T-helper 1 cell (primary cell): ENCODE measurements at regions not wholly inside any gene's neighbourhood (a gene's known extent, or its start where the extent isn't known, plus 50 kb on each side); places are given as distances from the start of the nearest gene placed in this dataset.
A peak's percentile ranks its signal among the peaks of the same experiment; 100 is the strongest.
"Not testable (repeated sequence)": the region's sequence is repeated elsewhere in the genome, so short reads cannot be mapped to it uniquely, and the experiment has no call there.

ENCODE experiments used
- DNase-seq, 5 donors: peaks; one replicate each; pipeline ENCODE4 v3.0.0-alpha.2; 2012 to 2020

DNA sequence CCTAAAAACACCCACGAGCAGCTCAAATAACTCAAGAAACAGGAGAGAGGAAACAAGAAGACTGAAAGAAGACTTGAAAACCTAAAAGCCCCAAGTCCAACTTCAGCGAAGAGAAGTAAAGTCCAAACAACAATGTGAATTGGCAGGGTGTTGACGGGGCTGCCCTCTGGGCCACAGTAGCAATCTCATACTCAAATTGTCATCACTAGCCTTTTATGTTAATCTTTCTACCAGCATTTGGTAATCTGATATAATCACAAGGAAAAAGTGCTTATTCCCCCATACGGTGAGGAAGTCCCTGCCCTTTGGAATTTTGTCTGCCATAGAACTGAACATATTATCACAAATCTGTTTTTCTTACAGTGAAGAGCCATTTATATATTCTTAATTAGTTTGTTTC lies 51.5 kb upstream of the IFNE start:
- no peak for DNase-seq

DNA sequence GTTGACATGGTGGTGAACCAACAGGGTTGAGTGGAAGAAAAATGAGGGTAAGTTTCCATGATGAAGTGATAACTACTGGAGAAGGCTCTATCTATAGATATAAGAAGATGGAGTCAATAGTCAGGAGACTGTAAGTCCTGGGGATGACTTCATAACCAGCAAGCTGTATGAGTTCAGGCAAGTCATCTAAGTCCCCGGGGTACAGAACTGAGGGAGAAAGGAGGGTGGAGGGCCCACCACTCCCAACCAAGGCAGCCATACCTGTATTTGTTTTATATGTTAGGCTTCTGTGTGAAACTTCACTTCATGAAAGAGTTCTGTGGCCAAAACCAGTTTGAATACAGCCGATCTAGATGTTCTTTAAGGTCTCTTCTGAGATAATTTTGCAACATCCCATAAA lies 53.3 kb upstream of the IFNE start:
- no peak for DNase-seq

DNA sequence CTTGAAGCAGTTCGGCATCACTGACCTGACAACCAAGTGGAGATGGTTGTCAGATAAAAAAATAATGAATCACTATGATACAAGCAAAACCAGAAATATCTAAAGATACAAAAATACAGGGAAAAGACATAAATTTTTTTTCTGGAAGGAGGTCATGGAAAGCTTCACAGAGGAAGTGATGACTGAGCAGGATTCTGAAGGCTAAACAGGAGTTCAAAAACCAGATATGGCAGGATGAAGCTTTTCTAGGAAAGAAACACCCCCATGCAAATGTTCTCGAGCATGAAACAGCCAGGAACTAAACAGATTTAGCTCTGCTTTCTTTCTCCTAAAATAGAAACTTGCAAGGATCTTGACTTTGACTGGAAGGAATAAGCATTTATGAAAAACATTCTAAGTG lies 60.7 kb upstream of the IFNE start:
- no peak for DNase-seq

DNA sequence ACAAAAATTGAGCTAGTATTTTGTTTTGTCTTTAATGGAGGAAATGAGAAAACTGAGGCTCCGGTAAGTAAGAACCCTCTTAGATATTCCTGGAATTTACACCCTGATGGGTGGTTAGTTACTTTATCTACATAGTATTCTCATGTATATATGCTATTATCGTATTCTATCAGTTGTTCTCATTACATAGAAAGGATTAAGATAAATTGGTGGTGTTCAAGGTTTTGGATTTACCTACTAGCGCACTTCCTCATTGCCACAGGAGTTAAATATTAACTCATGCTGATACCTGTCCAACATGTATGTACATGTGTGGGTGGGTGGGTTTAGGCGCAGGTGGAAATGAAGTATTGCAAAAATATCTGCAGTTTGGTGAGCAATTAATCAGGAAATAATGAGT lies 61.1 kb upstream of the IFNE start:
- DNase-seq, result no peak

DNA sequence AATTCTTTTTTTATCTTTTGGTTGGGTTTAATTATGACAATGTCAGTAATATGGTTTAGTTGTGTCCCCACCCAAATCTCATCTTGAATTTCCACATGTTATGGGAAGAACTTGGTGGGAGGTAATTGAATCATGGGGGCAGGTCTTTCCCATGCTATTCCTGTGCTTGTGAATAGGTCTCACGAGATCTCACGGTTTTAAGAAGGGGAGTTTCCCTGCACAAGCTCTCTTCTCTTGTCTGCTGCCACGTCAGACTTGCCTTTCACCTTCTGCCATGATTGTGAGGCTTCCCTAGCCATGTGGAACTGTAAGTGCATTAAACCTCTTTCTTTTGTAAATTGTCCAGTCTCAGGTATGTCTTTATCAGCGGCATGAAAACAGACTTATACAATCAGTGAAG lies 61.7 kb upstream of the IFNE start:
- not testable (repeated sequence) for DNase-seq

DNA sequence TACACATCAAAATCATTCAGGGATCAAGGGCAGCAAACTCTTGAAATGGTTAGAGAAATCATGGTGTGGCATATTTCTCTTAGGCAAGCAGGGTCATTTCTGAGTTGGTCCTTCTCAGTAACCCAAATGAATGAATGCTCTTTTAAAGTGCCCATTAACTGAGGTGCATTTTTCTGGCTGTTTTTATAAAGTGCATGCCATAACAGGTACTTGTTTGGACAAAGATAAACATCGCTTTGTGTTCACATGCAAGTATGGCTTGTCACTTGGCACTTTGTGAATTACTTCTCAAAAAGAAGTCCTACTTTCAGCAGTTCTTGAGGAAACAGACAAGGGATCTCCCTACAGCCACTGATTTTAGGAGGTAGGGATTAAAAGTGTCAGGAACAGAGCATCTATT lies 64.8 kb upstream of the IFNE start:
- no peak for DNase-seq

DNA sequence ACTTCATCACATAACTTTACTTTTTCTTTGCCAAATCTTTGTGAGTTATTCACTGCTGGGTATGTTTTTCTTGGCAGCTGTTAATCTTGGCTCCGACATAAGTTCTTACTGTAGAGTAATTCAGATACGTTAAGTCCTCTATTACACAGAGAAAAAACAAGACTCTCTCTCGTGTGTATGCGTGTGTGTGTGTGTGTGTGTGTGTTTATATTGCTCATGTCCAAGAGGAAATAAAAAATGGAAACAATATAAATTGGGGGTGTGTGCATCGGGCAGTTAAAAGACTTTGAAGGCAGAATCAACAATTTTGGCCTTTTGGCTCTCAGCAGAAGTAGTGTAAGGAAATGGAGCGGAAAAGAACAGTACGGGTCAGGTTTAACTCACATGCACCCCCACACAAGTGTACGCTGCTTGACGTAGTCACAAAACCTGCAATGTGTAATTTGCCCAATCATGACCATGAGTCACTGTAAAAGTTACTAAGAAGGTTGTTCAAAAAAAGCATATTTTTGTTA lies 67.2 kb upstream of the IFNE start:
- DNase-seq, result no peak

DNA sequence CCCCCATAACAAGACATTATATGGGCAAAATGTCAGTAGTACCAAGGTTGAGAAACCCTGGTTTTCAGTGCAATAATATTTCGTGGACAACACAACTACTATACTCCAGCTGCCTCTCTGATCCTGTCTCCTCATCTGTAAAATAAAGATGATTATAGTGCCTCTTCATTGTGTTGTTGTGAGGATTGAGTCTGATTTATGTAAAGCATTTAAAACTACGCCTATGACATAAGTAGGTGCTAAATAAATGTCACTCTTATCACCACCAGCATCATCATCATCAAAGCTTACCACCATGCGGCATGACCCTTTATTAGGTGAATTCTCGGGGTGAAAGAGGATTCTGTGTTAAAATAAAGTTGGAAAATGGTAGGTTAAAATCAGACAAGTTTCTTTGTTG lies 67.8 kb upstream of the IFNE start:
- DNase-seq, result no peak

DNA sequence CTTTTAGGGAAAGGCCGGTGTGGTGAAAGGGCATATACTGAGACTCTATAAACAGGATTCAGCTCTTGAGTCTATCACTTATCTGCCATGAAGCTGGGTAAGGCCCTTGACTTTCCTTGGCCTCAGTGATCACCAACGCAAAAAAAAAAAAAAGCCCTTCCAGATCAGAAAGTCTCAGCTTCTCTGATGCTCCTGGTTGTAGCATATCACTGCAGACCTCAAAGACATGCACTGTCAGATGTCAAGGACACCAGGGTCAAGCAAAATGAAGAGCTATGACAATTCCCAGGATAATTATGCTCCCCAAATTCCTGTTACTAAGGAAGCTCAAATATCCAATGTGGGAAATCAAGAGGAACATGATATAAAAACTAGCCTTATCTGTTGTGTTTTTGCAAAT lies 68.3 kb upstream of the IFNE start:
- DNase-seq, result no peak

DNA sequence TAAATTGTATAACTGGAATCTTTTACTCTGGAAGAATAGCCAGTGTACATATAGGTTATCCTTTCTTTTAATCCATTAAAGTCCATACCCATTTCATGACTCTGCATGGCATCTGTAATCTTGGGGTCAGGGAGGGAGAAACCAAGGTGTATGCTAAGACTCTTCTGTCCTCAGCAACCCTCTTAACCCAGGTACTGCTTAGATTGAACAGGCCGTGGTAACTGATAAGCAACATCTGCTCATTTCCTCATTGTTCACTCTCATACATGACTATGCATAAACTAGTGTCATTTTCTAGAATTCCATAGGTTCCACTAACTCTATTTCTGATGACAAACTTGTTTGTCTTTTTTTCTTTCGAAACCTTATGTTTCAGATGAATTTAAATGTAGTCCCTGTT lies 69.3 kb upstream of the IFNE start:
- no peak for DNase-seq

DNA sequence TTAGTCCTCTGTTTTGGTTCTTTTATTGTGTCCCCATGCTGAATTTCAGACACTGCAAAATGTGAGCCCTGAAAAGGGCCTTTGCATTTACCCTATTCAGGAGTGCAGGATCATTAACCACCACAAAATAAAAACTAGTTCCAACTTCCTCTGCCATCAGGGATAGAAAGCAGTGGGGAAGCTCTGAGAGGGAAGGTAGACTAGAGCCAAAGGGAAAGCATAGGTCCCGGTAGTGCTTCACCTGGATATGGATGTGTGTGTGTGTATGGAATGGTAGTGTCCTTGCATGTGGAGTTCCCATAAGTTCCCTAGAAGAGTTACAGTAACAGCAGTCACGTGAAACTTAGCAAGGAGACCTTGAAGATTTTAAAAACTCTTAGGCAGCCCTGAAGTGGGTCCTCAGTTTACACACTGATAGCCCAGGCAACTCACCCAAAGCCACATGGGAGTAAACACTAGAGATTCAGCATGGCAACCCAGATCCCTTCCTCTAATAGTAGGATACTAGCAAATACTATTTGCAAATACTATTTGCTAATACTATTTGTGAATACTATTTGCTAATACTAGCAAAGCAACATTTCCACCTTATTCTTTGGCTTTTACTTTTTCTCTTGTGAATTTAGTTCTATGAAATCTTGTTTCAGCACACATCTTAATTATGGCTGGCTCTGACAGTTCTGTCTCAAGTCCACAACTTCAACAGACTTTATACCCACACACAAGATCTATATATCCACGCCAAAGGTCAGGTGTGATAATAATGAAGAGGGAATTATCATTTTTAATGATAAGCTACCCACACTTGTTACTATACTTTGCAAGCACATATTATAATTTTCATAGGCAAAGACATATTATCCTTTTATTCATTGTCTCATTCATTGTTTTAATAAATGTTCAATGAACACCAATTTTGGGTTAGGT lies 70.4 kb upstream of the IFNE start:
- no peak for DNase-seq

DNA sequence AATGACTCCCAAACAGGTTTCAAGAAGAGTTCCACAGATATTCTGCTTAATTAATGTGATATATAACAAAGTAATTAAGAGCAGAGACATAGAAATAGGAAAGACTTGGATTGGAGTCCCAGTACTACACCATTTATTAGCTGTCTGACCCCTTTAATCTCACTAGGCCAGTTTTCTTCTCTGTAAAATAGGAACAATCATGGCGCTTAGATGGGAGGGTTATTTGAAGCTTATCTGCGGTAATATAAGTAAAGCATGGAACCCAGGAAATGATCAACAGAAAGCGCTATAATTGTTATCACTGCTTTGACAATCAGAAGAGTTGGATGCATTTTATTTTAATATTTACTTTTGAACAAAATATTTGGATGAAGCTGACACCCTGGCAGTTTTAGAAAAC lies 71.3 kb upstream of the IFNE start:
- no peak for DNase-seq

DNA sequence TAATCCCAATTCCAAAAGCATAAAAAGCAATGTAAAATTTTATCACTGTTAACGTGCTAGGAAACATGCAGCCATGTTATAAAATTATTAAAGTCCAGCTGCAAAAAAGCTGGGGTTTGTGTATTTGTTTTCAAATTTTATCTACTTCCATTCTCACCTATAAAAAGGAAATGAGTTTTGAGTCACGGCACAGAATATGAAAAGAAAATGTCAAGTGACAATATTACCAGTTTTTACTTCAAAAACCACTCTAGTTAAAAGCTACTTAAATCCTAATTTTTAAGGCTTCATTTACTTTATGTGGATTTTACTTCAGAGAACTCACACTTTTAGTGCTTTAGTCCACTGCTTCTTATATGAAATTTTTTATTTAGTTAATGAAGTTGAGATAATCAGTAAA lies 72.7 kb upstream of the IFNE start:
- no peak for DNase-seq

DNA sequence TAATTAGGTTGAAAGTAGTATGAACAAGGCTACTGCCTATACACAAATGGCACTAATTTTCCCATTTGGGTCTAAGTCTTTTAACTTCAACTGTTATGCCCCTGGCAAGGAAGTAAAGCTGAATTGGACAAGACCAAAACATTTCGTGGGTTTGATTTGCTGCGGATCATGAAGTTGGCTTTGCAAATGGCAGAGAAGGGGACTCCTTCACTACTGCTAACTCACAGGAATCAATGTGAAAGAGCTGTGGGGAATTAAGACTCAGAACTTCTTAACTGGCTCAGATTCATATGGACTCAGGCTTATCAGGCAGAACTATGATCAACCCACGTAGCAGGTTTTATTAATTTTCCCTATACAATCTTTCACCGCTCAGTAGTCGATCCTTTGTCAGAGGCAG lies 73.8 kb upstream of the IFNE start:
- no peak for DNase-seq

DNA sequence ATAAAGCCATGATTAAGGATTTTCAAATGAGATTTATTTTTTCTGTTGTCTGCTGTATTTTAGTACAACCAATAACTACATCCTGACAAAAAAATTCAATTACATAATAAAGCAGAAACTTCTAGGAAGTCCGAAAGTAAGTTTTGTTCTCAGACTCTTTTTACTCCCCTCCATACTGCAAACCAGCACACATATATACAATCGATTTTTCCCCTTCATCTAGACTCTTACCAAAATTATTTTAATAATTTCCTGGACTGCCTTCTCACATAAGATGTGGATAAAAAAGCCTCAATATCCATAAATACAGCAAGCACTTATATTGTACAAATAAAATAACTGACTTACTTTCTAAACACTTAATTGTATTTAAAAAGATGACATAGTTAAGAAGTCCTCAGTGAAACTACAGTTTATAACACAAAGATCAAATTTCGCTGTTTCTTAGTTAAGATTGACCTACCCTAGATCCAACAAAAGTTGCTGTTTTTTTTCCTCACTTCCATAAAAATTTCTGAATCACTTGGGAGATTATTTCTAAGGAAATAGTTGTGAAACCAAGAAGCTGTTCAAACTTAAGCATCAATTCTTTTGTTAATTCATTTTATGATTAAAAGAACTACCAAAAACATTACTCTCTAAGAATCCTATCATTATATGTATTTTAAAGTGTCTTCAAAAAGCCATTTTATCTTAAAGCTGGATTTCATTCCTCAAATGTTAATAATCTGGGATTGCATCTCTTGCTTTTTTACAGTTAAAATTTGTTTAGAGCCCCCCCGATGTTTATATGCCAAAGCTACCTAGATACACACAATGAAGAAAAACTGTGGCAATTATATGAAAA lies 74.7 kb upstream of the IFNE start:
- DNase-seq, result no peak

DNA sequence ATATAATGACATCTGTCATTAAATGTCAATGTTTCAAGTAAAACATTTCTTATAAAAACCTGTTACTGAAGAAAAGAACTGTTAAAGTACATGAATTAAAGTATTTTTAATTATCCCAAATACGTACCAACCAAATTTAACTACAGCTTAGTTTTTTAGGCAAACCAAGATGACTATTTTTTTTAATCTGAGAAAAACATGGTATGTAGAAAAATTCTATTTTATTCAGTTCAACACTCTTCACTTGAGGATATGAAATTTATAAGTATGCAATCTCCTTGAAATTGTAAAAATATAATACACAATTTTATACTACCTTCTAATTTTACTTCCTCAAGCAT lies 75.3 kb upstream of the IFNE start:
- no peak for DNase-seq

DNA sequence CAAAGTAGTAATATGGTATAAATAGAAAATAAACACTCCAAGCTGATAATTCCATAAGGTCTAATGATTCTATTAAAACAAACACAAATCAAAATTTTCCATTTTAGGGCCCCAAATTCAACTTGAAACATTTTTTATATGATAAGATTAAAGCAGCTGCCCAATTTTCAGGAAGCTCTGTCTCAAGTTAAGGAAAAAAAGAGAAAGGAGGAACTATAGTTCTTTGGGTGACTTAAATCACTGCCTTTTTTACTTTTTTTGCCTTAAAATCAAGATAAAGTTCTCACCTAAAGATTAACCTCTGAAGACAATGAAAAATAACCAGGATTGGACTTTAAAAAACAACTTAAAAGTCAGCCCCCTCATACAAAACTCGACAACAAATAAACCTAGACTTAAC lies 76.0 kb upstream of the IFNE start:
- DNase-seq, result no peak

DNA sequence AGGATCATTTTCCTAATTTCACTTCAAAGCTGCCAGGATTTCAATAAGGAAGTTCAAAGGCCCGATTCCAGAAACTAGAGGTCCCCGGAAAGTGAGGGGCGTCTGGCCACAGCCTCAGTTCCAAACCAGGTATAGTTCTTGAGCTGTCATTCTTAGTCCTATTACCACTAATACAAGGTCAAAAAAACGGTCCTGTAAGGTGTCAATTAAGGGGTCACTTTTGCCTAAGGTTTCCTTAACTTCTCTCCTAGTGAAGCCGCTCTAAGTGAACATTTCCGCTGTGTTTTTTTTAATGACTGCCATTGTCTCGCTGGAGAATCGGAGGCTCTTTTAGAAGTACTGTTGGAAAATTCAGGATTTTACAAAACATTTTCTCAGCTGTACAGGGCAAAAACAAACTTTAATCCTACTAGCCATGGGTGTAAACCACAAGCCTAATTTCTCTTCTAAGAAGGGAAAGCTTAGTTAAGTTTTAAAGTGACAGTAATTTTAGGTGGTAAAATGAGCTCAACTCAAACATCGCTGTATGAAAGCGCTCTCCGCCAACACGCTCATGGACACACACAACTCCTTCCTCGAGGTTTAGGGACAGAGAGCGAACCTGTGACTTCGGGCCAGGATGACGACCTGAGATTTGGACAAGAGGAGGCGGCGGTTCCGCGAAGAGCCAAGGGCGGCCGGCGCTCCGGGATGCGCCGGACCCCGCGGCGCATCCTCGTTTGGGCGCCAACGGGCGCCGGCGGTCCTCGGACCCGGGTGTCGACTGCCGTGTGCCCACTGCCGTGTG lies 76.7 kb upstream of the IFNE start:
- no peak for DNase-seq

DNA sequence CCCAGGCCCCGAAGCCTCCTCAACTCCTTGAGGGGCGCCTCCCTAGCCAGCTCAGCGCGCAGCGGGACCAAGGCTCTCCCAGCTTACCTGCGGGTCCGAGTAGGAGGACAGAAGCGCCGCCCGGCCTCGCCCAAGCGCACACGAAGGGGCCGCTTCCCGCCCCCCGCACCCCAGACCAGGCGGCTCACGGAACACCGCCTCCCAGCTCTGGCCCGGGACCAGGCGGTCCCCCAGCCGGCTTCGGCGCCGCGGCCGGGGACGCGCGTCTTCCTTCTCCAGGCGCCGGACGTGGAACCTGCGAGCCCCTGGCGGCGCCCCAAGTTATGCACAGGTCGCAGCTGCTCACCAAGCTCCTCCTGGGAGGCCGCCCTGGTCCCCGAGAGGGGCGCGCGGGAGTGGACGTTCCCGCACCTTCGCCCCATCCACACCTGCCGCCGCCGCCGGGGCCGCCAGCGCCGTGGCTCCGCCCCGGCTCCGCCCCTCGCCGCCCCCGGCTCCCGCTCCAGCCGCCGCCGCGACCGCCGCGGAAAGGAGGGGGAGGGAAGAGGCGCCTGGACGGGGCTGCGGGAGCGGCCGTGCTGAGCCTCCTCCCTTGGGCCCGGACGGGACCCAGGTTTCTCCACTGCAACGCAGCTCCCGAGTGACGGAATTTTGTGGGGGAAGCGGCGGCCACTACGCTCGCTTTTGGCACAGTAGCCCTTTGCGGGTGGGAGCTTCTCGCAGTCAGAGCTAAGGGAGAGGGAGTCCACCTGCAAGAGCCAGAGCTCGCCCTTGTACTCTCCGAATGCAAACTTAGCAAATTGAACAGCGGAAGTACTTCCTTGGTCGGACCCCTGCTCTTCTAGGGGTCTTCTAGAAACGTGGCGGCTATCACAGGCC lies 77.5 kb upstream of the IFNE start:
- peak; percentile 33 to 57 (median 39) for DNase-seq

DNA sequence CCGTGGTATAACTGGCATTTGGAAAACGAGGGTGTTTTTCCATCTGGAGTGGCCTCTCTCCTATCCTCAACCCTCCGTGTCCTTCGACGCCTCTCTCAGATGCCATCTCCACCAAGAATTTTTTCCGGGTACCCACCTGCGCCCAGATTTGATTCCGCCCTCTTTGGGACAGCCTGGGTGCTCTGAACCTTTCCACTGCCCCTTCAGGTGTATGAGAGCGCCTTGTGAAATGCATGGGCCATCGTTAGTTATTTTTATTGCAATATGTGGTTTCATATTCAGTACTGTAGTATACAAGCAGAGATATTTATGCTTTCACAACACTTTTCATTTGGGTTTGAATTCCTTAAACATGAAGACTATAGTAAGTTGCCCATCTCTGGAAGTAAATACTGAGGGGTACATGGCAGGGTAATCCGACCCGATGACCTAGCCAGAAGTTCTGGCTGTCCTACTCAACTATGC lies 78.2 kb upstream of the IFNE start:
- DNase-seq, result no peak

DNA sequence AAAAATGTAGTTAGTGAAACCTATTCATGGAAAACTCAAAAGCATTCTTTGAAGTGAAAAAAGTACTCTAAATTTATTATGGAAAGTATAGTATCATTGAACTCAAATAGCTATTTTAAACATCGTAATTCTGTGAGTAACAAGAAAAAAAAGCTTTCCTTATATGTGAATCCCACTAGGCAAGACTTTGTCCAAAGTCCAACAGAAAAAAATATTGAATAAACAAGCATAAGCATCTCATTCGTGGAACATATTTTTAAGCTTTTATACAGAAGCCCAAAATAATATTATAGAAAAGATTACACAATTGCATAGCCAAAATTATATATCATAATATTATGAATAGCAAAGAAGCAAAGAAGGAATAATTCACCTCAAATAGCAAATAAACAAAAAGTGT lies 79.4 kb upstream of the IFNE start:
- DNase-seq, result no peak

DNA sequence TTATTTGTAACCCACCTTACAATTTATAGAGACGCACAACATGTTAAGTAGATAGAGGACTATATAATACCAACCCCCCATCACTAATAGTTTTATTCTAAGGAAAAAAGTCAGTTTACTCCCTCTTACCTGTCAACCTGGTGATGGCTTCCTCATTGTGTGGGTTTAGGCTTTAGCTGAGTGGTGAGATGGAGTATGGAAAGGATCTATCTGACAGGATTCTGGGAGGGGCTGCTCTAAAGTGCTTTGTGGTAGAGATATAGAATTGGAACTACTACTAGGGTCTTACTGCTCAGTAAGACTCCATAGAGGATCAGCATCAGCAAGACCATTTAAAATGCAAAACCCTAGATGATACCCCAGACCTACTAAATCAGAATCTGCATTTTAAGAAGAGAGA lies 82.1 kb upstream of the IFNE start:
- no peak for DNase-seq
